ENCODE measurements at regions not wholly inside any gene's neighbourhood (a gene's known extent, or its start where the extent isn't known, plus 50 kb on each side); places are given as distances from the start of the nearest gene placed in this dataset.

GRCh38 chr2:62296832-62297623, 101.1 kb downstream of the B3GNT2 start:
- DNase-seq = no peak

GRCh38 chr2:62296034-62296831, 100.3 kb downstream of the B3GNT2 start:
- DNase-seq = no peak

- DNase-seq = no peak
Observed at GRCh38 chr2:62293490-62294271, 97.8 kb downstream of the B3GNT2 start.

GRCh38 chr2:62293151-62293489, 97.2 kb downstream of the B3GNT2 start:
- DNase-seq = no peak

GRCh38 chr2:62292190-62292589, 96.3 kb downstream of the B3GNT2 start:
- DNase-seq = no peak

GRCh38 chr2:62291517-62292137, 95.7 kb downstream of the B3GNT2 start:
- DNase-seq = no peak

- no peak for DNase-seq
Observed at GRCh38 chr2:62291052-62291451, 95.1 kb downstream of the B3GNT2 start.

- peak; percentile 89 for DNase-seq
Observed at GRCh38 chr2:62287899-62288880, 92.3 kb downstream of the B3GNT2 start.

- no peak for DNase-seq
Observed at GRCh38 chr2:62287282-62287681, 91.4 kb downstream of the B3GNT2 start.

- no peak for DNase-seq
Observed at GRCh38 chr2:62286089-62286785, 90.3 kb downstream of the B3GNT2 start.

- no peak for DNase-seq
Observed at GRCh38 chr2:62284980-62285379, 89.1 kb downstream of the B3GNT2 start.

- no peak for DNase-seq
Observed at GRCh38 chr2:62284471-62284870, 88.6 kb downstream of the B3GNT2 start.

- no peak for DNase-seq
Observed at GRCh38 chr2:62283147-62283546, 87.2 kb downstream of the B3GNT2 start.

- DNase-seq = no peak
Observed at GRCh38 chr2:62281663-62282062, 85.7 kb downstream of the B3GNT2 start.

GRCh38 chr2:62277688-62278087, 81.8 kb downstream of the B3GNT2 start:
- no peak for DNase-seq
